HG02678 (cell line): ENCODE measurements at regions not wholly inside any gene's neighbourhood (a gene's known extent, or its start where the extent isn't known, plus 50 kb on each side); places are given as distances from the start of the nearest gene placed in this dataset.

Experiments
- ATAC-seq: cut with Tn5 transposase; IDR thresholded peaks from one replicate; pipeline ENCODE4 v1.9.1; 2021; ENCODE audit warnings: mild to moderate bottlenecking, moderate library complexity; ENCODE audit not compliant: unreplicated experiment

GRCh38 chr18:24818441-24818840 is 358.0 kb downstream of the HRH4 start:
- no peak for ATAC-seq

GRCh38 chr18:24819141-24819890 is 358.9 kb downstream of the HRH4 start:
- no peak for ATAC-seq

- no peak for ATAC-seq
Observed at GRCh38 chr18:24825397-24825796, 365.0 kb downstream of the HRH4 start.

GRCh38 chr18:24826605-24827004 is 366.2 kb downstream of the HRH4 start:
- no peak for ATAC-seq

GRCh38 chr18:24827501-24827900 is 367.1 kb downstream of the HRH4 start:
- no peak for ATAC-seq

- no peak for ATAC-seq
Observed at GRCh38 chr18:24831081-24831480, 370.6 kb downstream of the HRH4 start.

GRCh38 chr18:24831871-24832665 is 371.6 kb downstream of the HRH4 start:
- no peak for ATAC-seq

GRCh38 chr18:24835751-24836150 is 375.3 kb downstream of the HRH4 start:
- ATAC-seq: no peak

GRCh38 chr18:24837066-24837465 is 376.6 kb downstream of the HRH4 start:
- no peak for ATAC-seq

- no peak for ATAC-seq
Observed at GRCh38 chr18:24840051-24840450, 379.6 kb downstream of the HRH4 start.

- ATAC-seq: no peak
Observed at GRCh38 chr18:24840640-24841039, 380.2 kb downstream of the HRH4 start.

GRCh38 chr18:24841536-24841935 is 381.1 kb downstream of the HRH4 start:
- no peak for ATAC-seq

- ATAC-seq: no peak
Observed at GRCh38 chr18:24843123-24843522, 382.7 kb downstream of the HRH4 start.

GRCh38 chr18:24846138-24846537 is 385.7 kb downstream of the HRH4 start:
- no peak for ATAC-seq

- ATAC-seq: no peak
Observed at GRCh38 chr18:24850532-24850931, 390.1 kb downstream of the HRH4 start.

- ATAC-seq: no peak
Observed at GRCh38 chr18:24853076-24853475, 392.6 kb downstream of the HRH4 start.

- ATAC-seq: no peak
Observed at GRCh38 chr18:24860978-24861680, 400.7 kb downstream of the HRH4 start.

- ATAC-seq: no peak
Observed at GRCh38 chr18:24862201-24862816, 401.9 kb downstream of the HRH4 start.

GRCh38 chr18:24868311-24868710 is 407.9 kb downstream of the HRH4 start:
- ATAC-seq: no peak

GRCh38 chr18:24868760-24869237 is 408.4 kb downstream of the HRH4 start:
- ATAC-seq: no peak

GRCh38 chr18:24869285-24869684 is 408.8 kb downstream of the HRH4 start:
- no peak for ATAC-seq
